Uterus (tissue), 3 donors: ENCODE measurements at regions not wholly inside any gene's neighbourhood (a gene's known extent, or its start where the extent isn't known, plus 50 kb on each side); places are given as distances from the start of the nearest gene placed in this dataset.

ENCODE experiments used
- DNase-seq, 2 donors: peaks; one replicate each; pipeline ENCODE4 v3.0.0-alpha.2; 2019 to 2020
- H3K27ac ChIP-seq, 2 donors: fragments of 200-600 bp; sonication (generic); 1 replicate in 1 of 2; 2 replicates in 1 of 2; pipeline ENCODE4 v1.5.1; 2016 to 2018
- H3K27me3 ChIP-seq, 2 donors: fragments of 200-600 bp; sonication (generic); one replicate each; pipeline ENCODE4 v1.5.1; 2018 to 2019; ENCODE audit warnings: control low read depth in 1 of 2
- H3K36me3 ChIP-seq, 2 donors: fragments of 200-600 bp; sonication (generic); one replicate each; pipeline ENCODE4 v1.5.1; 2019; ENCODE audit warnings: control low read depth in 1 of 2
- H3K4me1 ChIP-seq, 2 donors: fragments of 200-600 bp; sonication (generic); one replicate each; pipeline ENCODE4 v1.5.1; 2018 to 2019; ENCODE audit warnings: control low read depth in 1 of 2
- H3K4me3 ChIP-seq, 2 donors: fragments of 200-600 bp; sonication (generic); 1 replicate in 1 of 2; 2 replicates in 1 of 2; pipeline ENCODE4 v1.5.1; 2018 to 2019; ENCODE audit warnings: mild to moderate bottlenecking in 1 of 2
- H3K9me3 ChIP-seq, 2 donors: fragments of 200-600 bp; sonication (generic); one replicate each; pipeline ENCODE4 v1.5.1; 2019; ENCODE audit warnings: control low read depth in 1 of 2
- POLR2A ChIP-seq, 2 donors: fragments of 450-650 bp; IDR thresholded peaks; one replicate each; pipeline ENCODE4 v1.6.1; 2016; ENCODE audit warnings: antibody characterized with exemption in 2 of 2, mild to moderate bottlenecking in 1 of 2, moderate library complexity in 1 of 2
- intact Hi-C: fragments of 100-400 bp; cut with DNase I; formaldehyde crosslinking; loops from one replicate; pipeline ENCODE4 v1.15.1; 2023; ENCODE audit warnings: low total_unique reads
- TF ChIP-seq, protein P1 (sequence below), 4 experiments: fragments of 200-600 bp in 2 of 4; fragments of 450-650 bp in 2 of 4; sonication (generic) in 2 of 4; IDR thresholded peaks; one replicate each; pipeline ENCODE4 v1.5.1; 2016 to 2019; ENCODE audit warnings: antibody characterized with exemption in 4 of 4, mild to moderate bottlenecking in 2 of 4, moderate library complexity in 1 of 4
- donor health status: DM: yes; HTN: yes; CAD: no.

DNA sequence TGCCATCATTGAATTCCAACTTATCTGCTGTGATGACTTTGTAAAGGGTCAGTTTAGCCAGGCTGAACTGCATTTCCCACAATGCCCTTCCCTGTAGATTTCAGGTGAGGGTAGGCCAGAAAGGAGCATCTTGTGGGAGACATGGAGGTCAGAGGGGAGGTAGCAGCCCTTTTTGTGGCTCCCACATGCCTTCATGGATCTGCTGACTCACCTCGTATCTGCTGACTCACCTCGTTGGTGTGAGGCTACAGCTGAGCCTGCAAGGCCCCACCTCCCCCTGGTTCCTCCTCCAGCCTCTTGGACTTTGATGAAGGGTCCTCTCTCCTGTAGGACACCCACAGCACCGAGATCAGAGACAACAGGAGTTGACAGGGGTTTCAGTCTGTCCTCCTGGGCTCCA, 102.5 kb downstream of the SALL1 start:
- H3K27ac ChIP-seq: no peak overlapping the region
- no peak overlapping the region for H3K4me3 ChIP-seq
- no peak for DNase-seq
- H3K4me1 ChIP-seq: no peaks in the 10 kb centered on the region
- H3K36me3 ChIP-seq: no peaks in the 10 kb centered on the region
- TF ChIP-seq POLR2A (IDR thresholded peaks at IDR 0.05): no peak
- TF ChIP-seq, protein P1, sequence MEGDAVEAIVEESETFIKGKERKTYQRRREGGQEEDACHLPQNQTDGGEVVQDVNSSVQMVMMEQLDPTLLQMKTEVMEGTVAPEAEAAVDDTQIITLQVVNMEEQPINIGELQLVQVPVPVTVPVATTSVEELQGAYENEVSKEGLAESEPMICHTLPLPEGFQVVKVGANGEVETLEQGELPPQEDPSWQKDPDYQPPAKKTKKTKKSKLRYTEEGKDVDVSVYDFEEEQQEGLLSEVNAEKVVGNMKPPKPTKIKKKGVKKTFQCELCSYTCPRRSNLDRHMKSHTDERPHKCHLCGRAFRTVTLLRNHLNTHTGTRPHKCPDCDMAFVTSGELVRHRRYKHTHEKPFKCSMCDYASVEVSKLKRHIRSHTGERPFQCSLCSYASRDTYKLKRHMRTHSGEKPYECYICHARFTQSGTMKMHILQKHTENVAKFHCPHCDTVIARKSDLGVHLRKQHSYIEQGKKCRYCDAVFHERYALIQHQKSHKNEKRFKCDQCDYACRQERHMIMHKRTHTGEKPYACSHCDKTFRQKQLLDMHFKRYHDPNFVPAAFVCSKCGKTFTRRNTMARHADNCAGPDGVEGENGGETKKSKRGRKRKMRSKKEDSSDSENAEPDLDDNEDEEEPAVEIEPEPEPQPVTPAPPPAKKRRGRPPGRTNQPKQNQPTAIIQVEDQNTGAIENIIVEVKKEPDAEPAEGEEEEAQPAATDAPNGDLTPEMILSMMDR (IDR thresholded peaks at IDR 0.05): no peak
- no peaks in the 10 kb centered on the region for H3K27me3 ChIP-seq
- intact Hi-C loops: no loop called here
- no peaks in the 10 kb centered on the region for H3K9me3 ChIP-seq

DNA sequence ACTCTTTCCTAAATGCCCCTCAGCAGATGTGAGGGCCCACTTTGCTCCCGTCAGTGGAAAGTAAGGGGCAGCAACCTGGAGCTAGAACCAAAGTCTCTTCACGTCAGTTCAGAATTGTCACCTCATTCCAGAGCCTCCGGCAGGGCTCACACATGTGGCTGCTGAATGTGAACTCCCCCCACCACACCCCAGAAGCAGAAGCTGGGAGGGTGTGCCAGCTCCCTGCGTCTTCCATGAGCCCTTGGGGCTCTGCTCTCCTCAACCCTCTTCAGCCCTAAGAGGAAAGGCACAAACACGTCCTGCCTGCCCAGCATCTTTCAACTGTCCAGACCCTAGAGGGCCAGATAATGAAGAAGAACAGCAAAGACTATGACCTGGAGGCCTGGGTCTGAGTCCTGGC, 105.3 kb downstream of the SALL1 start:
- Histone ChIP-seq H3K4me3 (no peak overlapping the region), H3K27ac (no peak overlapping the region), H3K4me1 (no peaks in the 10 kb centered on the region), H3K9me3 (no peaks in the 10 kb centered on the region), H3K36me3 (no peaks in the 10 kb centered on the region), H3K27me3 (no peaks in the 10 kb centered on the region)
- no peak for DNase-seq
- TF ChIP-seq, protein P1 (IDR thresholded peaks at IDR 0.05): no peak
- TF ChIP-seq POLR2A (IDR thresholded peaks at IDR 0.05): no peak
- intact Hi-C loops: no loop called here

- no peak for TF ChIP-seq POLR2A (IDR thresholded peaks at IDR 0.05)
- TF ChIP-seq, protein P1 (IDR thresholded peaks at IDR 0.05): no peak
- intact Hi-C loops: no loop called here
- Histone ChIP-seq H3K9me3 (no peaks in the 10 kb centered on the region), H3K27ac (no peak overlapping the region), H3K27me3 (no peaks in the 10 kb centered on the region), H3K4me3 (no peak overlapping the region), H3K36me3 (no peaks in the 10 kb centered on the region), H3K4me1 (no peaks in the 10 kb centered on the region)
- no peak for DNase-seq
These were observed 105.9 kb downstream of the SALL1 start for GRCh38 chr16:51045186-51045585.

DNA sequence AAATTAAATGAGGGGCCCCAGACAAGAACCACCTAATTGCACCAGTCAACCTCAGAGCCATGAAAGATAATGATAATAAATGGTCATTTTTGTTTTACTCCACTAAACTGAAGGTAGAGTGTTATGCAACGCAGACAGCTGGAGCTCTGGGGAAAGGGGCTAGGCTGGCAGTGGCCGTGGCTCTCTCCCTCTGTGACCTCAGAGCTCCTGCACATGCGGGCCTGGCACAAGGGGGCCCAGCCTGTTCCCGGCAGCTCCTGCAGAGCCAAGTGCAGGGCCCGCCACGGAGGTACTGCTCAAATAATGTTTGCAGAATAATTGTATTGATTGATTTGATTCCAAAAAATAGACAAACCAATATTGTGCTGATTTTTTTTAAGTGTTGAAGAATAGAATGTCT, 109.5 kb downstream of the SALL1 start:
- DNase-seq: no peak

DNA sequence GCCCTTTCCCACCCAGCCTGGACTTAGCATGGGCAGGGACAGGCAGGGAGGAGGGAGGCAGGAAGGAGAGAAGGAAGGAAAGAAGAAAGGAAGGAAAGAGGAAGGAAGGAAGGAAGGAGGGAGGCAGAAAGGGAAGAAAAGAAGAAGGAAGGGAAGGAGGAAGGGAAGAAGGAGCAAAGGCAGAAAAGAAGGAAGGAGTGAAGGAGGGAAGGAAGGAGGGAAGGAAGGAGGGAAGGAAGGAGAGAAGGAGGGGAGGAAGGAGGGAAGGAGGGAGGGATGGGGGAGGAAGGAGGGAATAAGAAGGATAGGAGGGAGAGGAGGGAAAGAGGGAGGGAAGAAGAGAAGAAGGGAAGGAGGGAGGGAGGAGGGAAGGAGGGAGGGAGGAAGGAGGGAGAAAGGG, 110.4 kb downstream of the SALL1 start:
- Histone ChIP-seq H3K4me3 (no peak overlapping the region), H3K9me3 (no peaks in the 10 kb centered on the region), H3K36me3 (no peaks in the 10 kb centered on the region), H3K27ac (no peak overlapping the region), H3K27me3 (no peaks in the 10 kb centered on the region), H3K4me1 (no peaks in the 10 kb centered on the region)
- TF ChIP-seq, protein P1 (IDR thresholded peaks at IDR 0.05): no peak
- TF ChIP-seq POLR2A (IDR thresholded peaks at IDR 0.05): no peak
- intact Hi-C loops: no loop called here
- no peak for DNase-seq

More for the DNA sequence above, 109.5 kb downstream of the SALL1 start:
- H3K36me3 ChIP-seq: no peaks in the 10 kb centered on the region
- no peak for TF ChIP-seq POLR2A (IDR thresholded peaks at IDR 0.05)
- TF ChIP-seq, protein P1 (IDR thresholded peaks at IDR 0.05): no peak
- no peaks in the 10 kb centered on the region for H3K9me3 ChIP-seq
- no peak overlapping the region for H3K27ac ChIP-seq
- intact Hi-C loops: no loop called here
- H3K4me1 ChIP-seq: no peaks in the 10 kb centered on the region
- H3K27me3 ChIP-seq: no peaks in the 10 kb centered on the region
- H3K4me3 ChIP-seq: no peak overlapping the region
